Dermis blood vessel endothelial cell (primary cell): ENCODE measurements at regions not wholly inside any gene's neighbourhood (a gene's known extent, or its start where the extent isn't known, plus 50 kb on each side); places are given as distances from the start of the nearest gene placed in this dataset.

ENCODE experiments used
- DNase-seq: peaks from one replicate; pipeline ENCODE4 v3.0.0; 2010

DNA sequence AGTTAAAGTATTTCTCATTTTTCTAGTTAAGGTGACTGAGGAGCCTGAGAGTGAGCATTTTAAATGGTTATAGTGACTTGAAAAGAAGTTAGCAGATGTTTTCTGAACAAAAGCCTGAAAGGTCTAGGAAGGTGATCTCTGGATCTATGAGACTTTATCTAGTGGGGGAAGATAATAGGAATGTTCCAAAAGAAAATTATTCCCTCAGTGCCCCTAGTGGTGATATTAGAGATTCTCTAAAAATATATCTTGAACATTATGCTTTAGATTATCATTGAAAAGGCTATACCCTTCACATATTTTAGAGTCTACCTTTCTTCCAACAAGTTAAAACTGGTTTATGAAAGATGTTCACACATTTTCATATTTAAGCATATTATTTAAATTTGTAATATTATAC, 69.0 kb upstream of the SPANXN1 start:
- no peak for DNase-seq

DNA sequence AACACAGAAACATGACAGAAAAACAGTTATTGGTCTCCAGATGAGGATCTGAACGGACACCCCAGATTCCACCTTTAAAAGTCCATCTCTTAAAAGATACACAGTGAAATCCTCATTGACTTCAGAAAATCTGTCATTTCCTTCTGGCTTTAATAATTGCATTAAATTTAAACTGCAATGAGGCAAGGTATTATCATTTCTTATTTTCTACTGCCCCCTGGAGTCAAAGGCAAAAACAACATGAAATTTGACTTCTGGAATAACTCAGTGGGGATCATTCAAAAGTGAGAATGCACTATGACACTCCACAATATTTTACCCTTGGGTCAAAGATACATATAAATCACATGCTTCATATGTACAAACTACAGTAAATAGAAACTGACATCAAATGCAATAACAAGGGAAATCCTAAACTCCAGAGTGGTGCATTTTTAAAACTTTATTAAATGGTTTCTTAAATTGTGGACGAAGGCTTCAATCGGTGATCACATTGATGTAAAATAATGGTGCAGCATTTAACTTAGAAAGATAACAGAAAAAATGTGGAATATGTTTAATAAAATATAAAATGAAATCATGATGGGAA, 56.4 kb upstream of the SPANXN1 start:
- peak; percentile 1 for DNase-seq
